Ishikawa (cell line): ENCODE measurements at regions not wholly inside any gene's neighbourhood (a gene's known extent, or its start where the extent isn't known, plus 50 kb on each side); places are given as distances from the start of the nearest gene placed in this dataset.

ENCODE experiments used
- CEBPB ChIP-seq: IDR thresholded peaks from 2 replicates; pipeline ENCODE4 v1.6.1; 2012
- CREB1 ChIP-seq: IDR thresholded peaks from 2 replicates; pipeline ENCODE4 v1.6.1; 2012; ENCODE audit warnings: low read depth
- EGR1 ChIP-seq: IDR thresholded peaks from 2 replicates; pipeline ENCODE4 v1.6.1; 2012
- EP300 ChIP-seq: IDR thresholded peaks from 2 replicates; pipeline ENCODE4 v1.6.1; 2012; ENCODE audit warnings: borderline replicate concordance
- FOXM1 ChIP-seq: IDR thresholded peaks from 2 replicates; pipeline ENCODE4 v1.6.1; 2012; ENCODE audit warnings: low read depth, borderline replicate concordance
- MAX ChIP-seq: IDR thresholded peaks from 2 replicates; pipeline ENCODE4 v1.6.1; 2012
- NFIC ChIP-seq: IDR thresholded peaks from 2 replicates; pipeline ENCODE4 v1.6.1; 2012
- RAD21 ChIP-seq: IDR thresholded peaks from 2 replicates; pipeline ENCODE4 v1.6.1; 2012; ENCODE audit warnings: low read depth
- REST ChIP-seq: IDR thresholded peaks from 2 replicates; pipeline ENCODE4 v1.6.1; 2012; ENCODE audit warnings: low read depth, mild to moderate bottlenecking
- TAF1 ChIP-seq: IDR thresholded peaks from 2 replicates; pipeline ENCODE4 v1.6.1; 2012; ENCODE audit warnings: low read depth, mild to moderate bottlenecking
- TCF12 ChIP-seq: IDR thresholded peaks from 2 replicates; pipeline ENCODE4 v1.6.1; 2012; ENCODE audit warnings: low read depth
- TEAD4 ChIP-seq: IDR thresholded peaks from 2 replicates; pipeline ENCODE4 v1.6.1; 2012
- USF1 ChIP-seq: IDR thresholded peaks from 2 replicates; pipeline ENCODE4 v1.6.1; 2012
- YY1 ChIP-seq: IDR thresholded peaks from 2 replicates; pipeline ENCODE4 v1.6.1; 2012; ENCODE audit warnings: low read depth
- ZBTB7A ChIP-seq: IDR thresholded peaks from 2 replicates; pipeline ENCODE4 v1.6.1; 2012; ENCODE audit warnings: low read depth

- TF ChIP-seq TEAD4 (no peak), TCF12 (no peak), YY1 (no peak), CEBPB (no peak), TAF1 (no peak), RAD21 (no peak), FOXM1 (no peak), REST (no peak), EGR1 (no peak), USF1 (no peak), CREB1 (no peak), ZBTB7A (no peak)
Observed at GRCh38 chr7:94284104-94284503, 110.6 kb upstream of the COL1A2 start.

DNA sequence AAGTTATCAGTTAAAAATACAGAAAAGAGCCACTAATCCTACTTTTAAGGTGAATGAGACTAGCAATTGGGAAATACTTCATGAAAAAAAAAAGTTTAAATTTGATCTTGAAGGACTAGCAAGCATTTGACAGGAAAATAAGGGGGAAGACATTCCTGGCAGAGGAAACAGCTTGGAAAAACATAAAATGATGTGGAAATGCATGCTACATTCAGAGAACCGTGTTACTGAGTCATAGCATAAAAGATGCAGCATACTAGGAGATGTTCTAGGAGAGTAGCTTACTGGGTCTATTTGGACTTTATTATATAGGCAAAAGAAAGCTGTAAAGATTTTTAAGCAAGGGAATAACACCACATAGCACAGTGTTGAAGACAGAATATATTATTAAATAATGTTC is 108.6 kb upstream of the COL1A2 start:
- TF ChIP-seq MAX (no peak), TEAD4 (no peak), CEBPB (no peak), FOXM1 (no peak), USF1 (no peak), EGR1 (no peak), EP300 (no peak), TAF1 (no peak)

GRCh38 chr7:94288096-94288495 is 106.6 kb upstream of the COL1A2 start:
- no peak for TF ChIP-seq EGR1
- TF ChIP-seq CEBPB = no peak
- no peak for TF ChIP-seq TCF12
- no peak for TF ChIP-seq FOXM1
- no peak for TF ChIP-seq CREB1
- TF ChIP-seq REST = no peak
- TF ChIP-seq EP300 = no peak
- no peak for TF ChIP-seq MAX
- no peak for TF ChIP-seq TAF1
- no peak for TF ChIP-seq RAD21
- no peak for TF ChIP-seq USF1
- TF ChIP-seq NFIC = no peak
- TF ChIP-seq TEAD4 = no peak
- no peak for TF ChIP-seq ZBTB7A
- no peak for TF ChIP-seq YY1

- TF ChIP-seq CREB1 (no peak), TCF12 (no peak), USF1 (no peak), FOXM1 (0 out of 2 replicates have a peak, but pooled peaks have one; percentile 45), RAD21 (peak; percentile 100), MAX (no peak), CEBPB (no peak), YY1 (no peak)
Observed at GRCh38 chr7:94289071-94289470, 105.6 kb upstream of the COL1A2 start.

DNA sequence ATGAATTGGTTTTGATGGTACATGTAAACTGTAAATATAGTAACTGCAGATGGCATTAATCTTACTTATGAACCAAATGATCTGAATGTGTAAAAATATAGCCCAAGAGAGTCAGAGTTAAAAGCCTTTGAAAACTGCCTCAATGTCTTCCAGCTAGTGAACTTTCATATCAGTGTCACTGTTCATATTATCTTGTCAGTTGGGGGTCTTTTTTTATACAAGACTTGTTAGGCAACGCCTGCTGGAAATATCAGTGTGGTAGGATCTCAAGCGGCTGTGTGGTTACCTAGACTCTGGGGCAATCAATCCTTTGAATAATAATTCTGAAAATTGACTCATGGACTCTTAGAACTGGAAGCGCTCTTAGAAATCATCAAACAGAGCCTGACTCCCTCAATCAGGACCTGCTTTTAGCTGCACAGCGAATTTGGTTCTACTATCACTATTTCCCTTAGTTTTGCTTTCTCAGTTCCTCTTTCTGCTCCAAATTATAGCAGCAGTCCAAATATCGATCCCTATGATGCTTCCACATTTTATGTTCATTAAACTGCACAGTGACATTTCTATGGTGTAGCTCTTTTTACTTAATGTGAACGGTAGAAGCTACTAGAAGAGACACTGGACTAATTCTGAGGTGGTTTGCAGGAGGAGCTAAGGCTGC is 100.1 kb upstream of the COL1A2 start:
- TF ChIP-seq CREB1 (no peak), FOXM1 (no peak), TEAD4 (no peak), RAD21 (no peak), ZBTB7A (no peak), EGR1 (no peak), NFIC (no peak), TAF1 (no peak), USF1 (no peak), TCF12 (no peak), MAX (no peak)
